Activated CD8-positive, alpha-beta T cell treated with anti-CD3 and anti-CD28 coated beads for 36 hours (primary cell): ENCODE measurements at regions not wholly inside any gene's neighbourhood (a gene's known extent, or its start where the extent isn't known, plus 50 kb on each side); places are given as distances from the start of the nearest gene placed in this dataset.

Source experiments
- ATAC-seq: fragments of 200-7000 bp; cut with Tn5 transposase; one replicate; pipeline ENCODE4 v1.10.0; 2021; ENCODE audit warnings: mild to moderate bottlenecking, moderate library complexity
- CTCF ChIA-PET: fragments of 350-600 bp; sonication (Branson Sonifier 250); formaldehyde crosslinking; loops from one replicate; lab custom pipeline; 2021; ENCODE audit warnings: antibody characterized with exemption; lab: Charles Lee
- POLR2A ChIA-PET: fragments of 350-600 bp; sonication (Branson Sonifier 250); formaldehyde crosslinking; loops from one replicate; lab custom pipeline; 2021; ENCODE audit warnings: antibody characterized with exemption; lab: Charles Lee
- DNase-seq: peaks from one replicate; pipeline ENCODE4 v3.0.0-alpha.2; 2020
- H3K27ac Mint-ChIP-seq: one replicate; pipeline ENCODE4 v1.8.0; 2021; ENCODE audit warnings: mild to moderate bottlenecking, mixed read lengths
- H3K27me3 Mint-ChIP-seq: one replicate; pipeline ENCODE4 v1.8.0; 2021; ENCODE audit warnings: mixed read lengths
- H3K36me3 Mint-ChIP-seq: one replicate; pipeline ENCODE4 v1.8.0; 2021; ENCODE audit warnings: low read depth, mixed read lengths
- H3K4me1 Mint-ChIP-seq: one replicate; pipeline ENCODE4 v1.8.0; 2021; ENCODE audit warnings: low read depth, mixed read lengths
- H3K4me3 Mint-ChIP-seq: one replicate; pipeline ENCODE4 v1.8.0; 2021; ENCODE audit warnings: mild to moderate bottlenecking, moderate library complexity, mixed read lengths
- H3K9me3 Mint-ChIP-seq: one replicate; pipeline ENCODE4 v1.8.0; 2021; ENCODE audit warnings: mixed read lengths
- intact Hi-C: fragments of 100-400 bp; cut with micrococcal nuclease; formaldehyde crosslinking; loops from one replicate; pipeline ENCODE4 v1.10.0; 2022
- TF ChIP-seq, protein P1 (sequence below): fragments of 200-600 bp; IDR thresholded peaks from one replicate; pipeline ENCODE4 v1.8.0; 2022; ENCODE audit warnings: antibody characterized with exemption, mild to moderate bottlenecking

DNA sequence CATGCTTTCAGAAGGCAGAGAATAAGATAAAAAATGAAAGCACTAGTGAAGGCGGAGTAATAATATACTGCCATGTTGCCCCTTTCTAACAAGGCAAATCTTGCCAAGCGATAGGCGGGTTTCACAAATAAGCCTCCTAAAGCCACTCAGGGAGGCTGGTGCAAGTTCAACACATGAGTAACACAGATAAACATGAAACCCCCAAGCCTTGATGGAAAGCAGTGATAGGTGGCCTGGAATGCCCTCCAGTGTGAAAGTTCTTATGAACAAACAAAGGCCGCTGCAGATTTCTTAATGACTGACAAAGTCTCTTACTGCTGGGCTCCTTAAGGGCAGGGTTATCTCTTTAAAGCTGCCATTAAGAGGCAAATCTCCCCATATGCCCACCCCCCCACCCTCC is 154.7 kb downstream of the ZDHHC21 start:
- CTCF ChIA-PET, result no interaction called here
- no peak for DNase-seq
- Mint-ChIP-seq H3K27me3 (peaks cover under 1% of the 10 kb centered on the region), H3K4me3 (no peak overlapping the region), H3K4me1 (no peaks in the 10 kb centered on the region), H3K9me3 (no peaks in the 10 kb centered on the region), H3K36me3 (no peaks in the 10 kb centered on the region), H3K27ac (no peak overlapping the region)
- TF ChIP-seq, protein P1, sequence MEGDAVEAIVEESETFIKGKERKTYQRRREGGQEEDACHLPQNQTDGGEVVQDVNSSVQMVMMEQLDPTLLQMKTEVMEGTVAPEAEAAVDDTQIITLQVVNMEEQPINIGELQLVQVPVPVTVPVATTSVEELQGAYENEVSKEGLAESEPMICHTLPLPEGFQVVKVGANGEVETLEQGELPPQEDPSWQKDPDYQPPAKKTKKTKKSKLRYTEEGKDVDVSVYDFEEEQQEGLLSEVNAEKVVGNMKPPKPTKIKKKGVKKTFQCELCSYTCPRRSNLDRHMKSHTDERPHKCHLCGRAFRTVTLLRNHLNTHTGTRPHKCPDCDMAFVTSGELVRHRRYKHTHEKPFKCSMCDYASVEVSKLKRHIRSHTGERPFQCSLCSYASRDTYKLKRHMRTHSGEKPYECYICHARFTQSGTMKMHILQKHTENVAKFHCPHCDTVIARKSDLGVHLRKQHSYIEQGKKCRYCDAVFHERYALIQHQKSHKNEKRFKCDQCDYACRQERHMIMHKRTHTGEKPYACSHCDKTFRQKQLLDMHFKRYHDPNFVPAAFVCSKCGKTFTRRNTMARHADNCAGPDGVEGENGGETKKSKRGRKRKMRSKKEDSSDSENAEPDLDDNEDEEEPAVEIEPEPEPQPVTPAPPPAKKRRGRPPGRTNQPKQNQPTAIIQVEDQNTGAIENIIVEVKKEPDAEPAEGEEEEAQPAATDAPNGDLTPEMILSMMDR, result no peak
- intact Hi-C loops, result no loop called here
- no peak for ATAC-seq
- POLR2A ChIA-PET, result no interaction called here

DNA sequence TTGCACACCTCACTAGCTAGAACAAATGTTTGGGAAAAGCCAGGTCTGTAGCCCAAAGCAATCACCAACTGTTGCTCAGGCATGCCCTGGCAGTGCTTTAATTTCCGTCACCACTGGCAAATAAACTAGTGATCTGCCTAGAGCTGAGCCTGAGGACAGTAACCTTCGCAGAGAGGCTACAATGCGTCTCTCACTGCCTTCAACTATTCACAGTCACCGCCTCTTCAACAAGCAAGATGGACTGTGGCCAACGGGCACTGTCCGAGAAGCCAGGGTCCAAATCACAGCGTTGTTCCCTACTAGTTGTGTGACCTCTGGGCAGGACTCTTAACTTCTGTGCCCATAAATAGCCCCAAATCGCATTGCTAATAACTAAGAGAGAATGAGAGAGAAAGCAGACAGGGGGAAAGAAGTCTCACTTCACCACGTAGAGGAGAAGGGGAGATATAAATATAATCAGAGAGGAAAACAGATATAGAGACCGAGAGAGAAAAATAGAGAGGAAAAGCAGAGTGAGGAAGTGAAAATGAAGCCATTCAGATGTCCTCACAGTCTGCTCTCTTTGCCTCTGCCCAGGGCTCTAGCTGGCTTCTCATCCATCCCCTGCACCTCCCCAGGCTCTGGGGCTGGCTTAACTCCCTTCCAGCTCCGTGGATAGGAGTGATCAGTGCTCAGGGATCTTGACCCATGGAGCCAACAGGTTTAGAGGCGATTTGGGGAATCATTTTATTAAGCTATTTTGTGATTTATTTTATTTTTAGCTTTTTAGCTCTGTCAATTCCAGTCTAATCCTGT is 157.9 kb downstream of the ZDHHC21 start:
- H3K36me3 Mint-ChIP-seq, result no peaks in the 10 kb centered on the region
- H3K27me3 Mint-ChIP-seq, result no peaks in the 10 kb centered on the region
- POLR2A ChIA-PET, result no interaction called here
- H3K4me1 Mint-ChIP-seq, result no peaks in the 10 kb centered on the region
- TF ChIP-seq, protein P1, result no peak
- DNase-seq (no peak), ATAC-seq (no peak)
- no peaks in the 10 kb centered on the region for H3K9me3 Mint-ChIP-seq
- no peak overlapping the region for H3K27ac Mint-ChIP-seq
- no peak overlapping the region for H3K4me3 Mint-ChIP-seq
- CTCF ChIA-PET, result no interaction called here
- intact Hi-C loops, result no loop called here

- ChIA-PET CTCF (no interaction called here), POLR2A (no interaction called here)
- TF ChIP-seq, protein P1, result no peak
- no peak overlapping the region for H3K27ac Mint-ChIP-seq
- no peaks in the 10 kb centered on the region for H3K4me1 Mint-ChIP-seq
- no peaks in the 10 kb centered on the region for H3K36me3 Mint-ChIP-seq
- DNase-seq (no peak), ATAC-seq (no peak)
- no peaks in the 10 kb centered on the region for H3K9me3 Mint-ChIP-seq
- H3K4me3 Mint-ChIP-seq, result no peak overlapping the region
- intact Hi-C loops, result no loop called here
- no peaks in the 10 kb centered on the region for H3K27me3 Mint-ChIP-seq
These were observed 159.2 kb downstream of the ZDHHC21 start for GRCh38 chr9:14533867-14534640.

DNA sequence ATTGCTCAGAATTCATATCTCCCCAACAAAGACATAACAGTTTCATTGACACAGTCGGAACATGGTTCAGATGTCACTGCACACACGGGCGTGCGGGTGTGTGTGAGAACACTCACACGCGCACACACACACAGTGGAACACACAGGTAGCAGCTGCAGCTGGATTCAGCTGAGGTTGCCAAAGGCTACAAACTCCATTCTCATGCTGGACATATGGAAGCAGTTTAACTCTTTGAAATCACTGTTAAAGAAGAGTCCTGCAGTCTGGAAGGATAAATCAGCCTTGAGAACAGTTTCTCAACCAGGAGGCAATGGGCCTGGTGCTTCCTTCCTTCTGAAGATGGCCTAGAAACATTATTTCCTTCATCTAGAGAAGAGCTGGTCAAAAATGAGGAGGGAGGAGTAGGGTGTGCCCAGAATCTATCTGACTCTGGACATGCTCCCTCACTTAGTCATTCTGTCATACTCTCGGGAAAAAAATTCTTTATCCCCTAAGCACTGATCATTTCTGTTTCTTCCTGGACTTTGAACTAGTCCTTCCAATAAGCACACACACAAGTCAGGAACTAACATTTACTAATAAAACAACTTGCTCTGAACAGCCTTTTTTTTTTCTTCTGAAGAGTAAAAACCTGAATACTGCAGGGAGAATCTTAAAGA is 160.6 kb downstream of the ZDHHC21 start:
- TF ChIP-seq, protein P1, result no peak
- Mint-ChIP-seq H3K27ac (no peak overlapping the region), H3K9me3 (no peaks in the 10 kb centered on the region), H3K4me1 (no peaks in the 10 kb centered on the region), H3K4me3 (no peak overlapping the region), H3K36me3 (no peaks in the 10 kb centered on the region), H3K27me3 (no peaks in the 10 kb centered on the region)
- ChIA-PET CTCF (no interaction called here), POLR2A (no interaction called here)
- intact Hi-C loops, result no loop called here
- DNase-seq (no peak), ATAC-seq (no peak)
